WTC11 (cell line): ENCODE measurements at regions not wholly inside any gene's neighbourhood (a gene's known extent, or its start where the extent isn't known, plus 50 kb on each side); places are given as distances from the start of the nearest gene placed in this dataset.

Experiments
- ATAC-seq: fragments of 200-7000 bp; cut with Tn5 transposase; 2 replicates; pipeline ENCODE4 v1.10.0; 2021; ENCODE audit warnings: mild to moderate bottlenecking, moderate library complexity
- CTCF ChIA-PET: fragments of 300-600 bp; sonication (Branson Sonifier 250); formaldehyde crosslinking; loops from one replicate; lab custom pipeline; 2021; ENCODE audit warnings: antibody characterized with exemption; lab: Charles Lee
- POLR2A ChIA-PET: fragments of 350-600 bp; sonication (Branson Sonifier 250); formaldehyde crosslinking; loops from one replicate; lab custom pipeline; 2021; ENCODE audit warnings: antibody characterized with exemption; lab: Charles Lee
- DNase-seq: peaks from one replicate; pipeline ENCODE4 v3.0.0; 2021; ENCODE audit warnings: low spot score
- H3K27ac Mint-ChIP-seq: 2 replicates; pipeline ENCODE4 v1.8.0; 2021; ENCODE audit warnings: mixed read lengths
- H3K27me3 Mint-ChIP-seq: 2 replicates; pipeline ENCODE4 v1.8.0; 2021; ENCODE audit warnings: low read depth, mild to moderate bottlenecking, moderate library complexity, mixed read lengths
- H3K36me3 Mint-ChIP-seq: 2 replicates; pipeline ENCODE4 v1.8.0; 2021; ENCODE audit warnings: mixed read lengths
- H3K4me1 Mint-ChIP-seq: 2 replicates; pipeline ENCODE4 v1.8.0; 2022; ENCODE audit warnings: mixed read lengths
- H3K4me3 Mint-ChIP-seq: 2 replicates; pipeline ENCODE4 v1.8.0; 2021; ENCODE audit warnings: mild to moderate bottlenecking, moderate library complexity, mixed read lengths
- H3K9me3 Mint-ChIP-seq: 2 replicates; pipeline ENCODE4 v1.8.0; 2021; ENCODE audit warnings: mixed read lengths
- ARID4B ChIP-seq: sonication (generic); formaldehyde crosslinking; IDR thresholded peaks from 2 replicates; pipeline ENCODE4 v1.8.0; 2023; ENCODE audit warnings: missing genetic modification reagents, mild to moderate bottlenecking, borderline replicate concordance
- ATF1 ChIP-seq: sonication (generic); formaldehyde crosslinking; IDR thresholded peaks from 2 replicates; pipeline ENCODE4 v1.8.1; 2023; ENCODE audit warnings: mild to moderate bottlenecking, moderate library complexity, missing genetic modification reagents
- ELF4 ChIP-seq: sonication (generic); formaldehyde crosslinking; IDR thresholded peaks from 2 replicates; pipeline ENCODE4 v1.8.1; 2022; ENCODE audit warnings: low read depth, mild to moderate bottlenecking, moderate library complexity, missing genetic modification reagents
- ETV6 ChIP-seq: sonication (generic); formaldehyde crosslinking; IDR thresholded peaks from 2 replicates; pipeline ENCODE4 v1.8.1; 2022; ENCODE audit warnings: mild to moderate bottlenecking, missing genetic modification reagents
- GRHL2 ChIP-seq: fragments of 250-450 bp; sonication (Bioruptor Pico); IDR thresholded peaks from 2 replicates; pipeline ENCODE4 v1.8.0; 2022; ENCODE audit warnings: mild to moderate bottlenecking, moderate library complexity; ENCODE audit not compliant: insufficient replicate concordance, severe bottlenecking
- HMGXB4 ChIP-seq: sonication (generic); formaldehyde crosslinking; IDR thresholded peaks from 2 replicates; pipeline ENCODE4 v1.8.1; 2023; ENCODE audit warnings: mild to moderate bottlenecking, moderate library complexity, missing genetic modification reagents
- IRF1 ChIP-seq: sonication (generic); formaldehyde crosslinking; IDR thresholded peaks from 2 replicates; pipeline ENCODE4 v1.8.0; 2023; ENCODE audit warnings: missing genetic modification reagents
- JUN ChIP-seq: sonication (generic); formaldehyde crosslinking; IDR thresholded peaks from 2 replicates; pipeline ENCODE4 v1.8.0; 2023; ENCODE audit warnings: mild to moderate bottlenecking, missing genetic modification reagents
- OVOL2 ChIP-seq: fragments of 250-450 bp; sonication (Bioruptor Pico); IDR thresholded peaks from 2 replicates; pipeline ENCODE4 v1.9.0; 2021; ENCODE audit warnings: mild to moderate bottlenecking, borderline replicate concordance
- TP53 ChIP-seq: sonication (generic); formaldehyde crosslinking; IDR thresholded peaks from 2 replicates; pipeline ENCODE4 v1.8.1; 2023; ENCODE audit warnings: mild to moderate bottlenecking, missing genetic modification reagents
- ZNF396 ChIP-seq: fragments of 250-450 bp; sonication (Bioruptor Pico); IDR thresholded peaks from 2 replicates; pipeline ENCODE4 v1.8.0; 2021; ENCODE audit warnings: mild to moderate bottlenecking, moderate library complexity, borderline replicate concordance
- ZNF416 ChIP-seq: fragments of 250-450 bp; sonication (Bioruptor Pico); IDR thresholded peaks from 2 replicates; pipeline ENCODE4 v1.9.0; 2021; ENCODE audit warnings: mild to moderate bottlenecking, inconsistent platforms
- TF ChIP-seq, protein P1 (sequence below): fragments of 250-450 bp; sonication (Bioruptor Pico); IDR thresholded peaks from 2 replicates; pipeline ENCODE4 v1.9.0; 2021; ENCODE audit warnings: mild to moderate bottlenecking, borderline replicate concordance
- TF ChIP-seq, protein P2 (sequence below): fragments of 250-450 bp; sonication (Bioruptor Pico); IDR thresholded peaks from 2 replicates; pipeline ENCODE4 v1.8.0; 2021; ENCODE audit warnings: mild to moderate bottlenecking
- TF ChIP-seq, protein P3 (sequence below): sonication (generic); formaldehyde crosslinking; IDR thresholded peaks from 2 replicates; pipeline ENCODE4 v1.8.0; 2022; ENCODE audit warnings: mild to moderate bottlenecking, missing genetic modification reagents
- TF ChIP-seq, protein P4 (sequence below): sonication (generic); formaldehyde crosslinking; conservative IDR thresholded peaks from 2 replicates; pipeline ENCODE4 v1.8.1; 2023; ENCODE audit warnings: mild to moderate bottlenecking, low read depth, missing genetic modification reagents, moderate library complexity

- TF ChIP-seq, protein P1, sequence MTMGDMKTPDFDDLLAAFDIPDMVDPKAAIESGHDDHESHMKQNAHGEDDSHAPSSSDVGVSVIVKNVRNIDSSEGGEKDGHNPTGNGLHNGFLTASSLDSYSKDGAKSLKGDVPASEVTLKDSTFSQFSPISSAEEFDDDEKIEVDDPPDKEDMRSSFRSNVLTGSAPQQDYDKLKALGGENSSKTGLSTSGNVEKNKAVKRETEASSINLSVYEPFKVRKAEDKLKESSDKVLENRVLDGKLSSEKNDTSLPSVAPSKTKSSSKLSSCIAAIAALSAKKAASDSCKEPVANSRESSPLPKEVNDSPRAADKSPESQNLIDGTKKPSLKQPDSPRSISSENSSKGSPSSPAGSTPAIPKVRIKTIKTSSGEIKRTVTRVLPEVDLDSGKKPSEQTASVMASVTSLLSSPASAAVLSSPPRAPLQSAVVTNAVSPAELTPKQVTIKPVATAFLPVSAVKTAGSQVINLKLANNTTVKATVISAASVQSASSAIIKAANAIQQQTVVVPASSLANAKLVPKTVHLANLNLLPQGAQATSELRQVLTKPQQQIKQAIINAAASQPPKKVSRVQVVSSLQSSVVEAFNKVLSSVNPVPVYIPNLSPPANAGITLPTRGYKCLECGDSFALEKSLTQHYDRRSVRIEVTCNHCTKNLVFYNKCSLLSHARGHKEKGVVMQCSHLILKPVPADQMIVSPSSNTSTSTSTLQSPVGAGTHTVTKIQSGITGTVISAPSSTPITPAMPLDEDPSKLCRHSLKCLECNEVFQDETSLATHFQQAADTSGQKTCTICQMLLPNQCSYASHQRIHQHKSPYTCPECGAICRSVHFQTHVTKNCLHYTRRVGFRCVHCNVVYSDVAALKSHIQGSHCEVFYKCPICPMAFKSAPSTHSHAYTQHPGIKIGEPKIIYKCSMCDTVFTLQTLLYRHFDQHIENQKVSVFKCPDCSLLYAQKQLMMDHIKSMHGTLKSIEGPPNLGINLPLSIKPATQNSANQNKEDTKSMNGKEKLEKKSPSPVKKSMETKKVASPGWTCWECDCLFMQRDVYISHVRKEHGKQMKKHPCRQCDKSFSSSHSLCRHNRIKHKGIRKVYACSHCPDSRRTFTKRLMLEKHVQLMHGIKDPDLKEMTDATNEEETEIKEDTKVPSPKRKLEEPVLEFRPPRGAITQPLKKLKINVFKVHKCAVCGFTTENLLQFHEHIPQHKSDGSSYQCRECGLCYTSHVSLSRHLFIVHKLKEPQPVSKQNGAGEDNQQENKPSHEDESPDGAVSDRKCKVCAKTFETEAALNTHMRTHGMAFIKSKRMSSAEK (CRISPR knock-in tag): no peak
- TF ChIP-seq IRF1 (CRISPR knock-in tag): no peak
- TF ChIP-seq ARID4B (CRISPR knock-in tag): no peak
- TF ChIP-seq TP53 (CRISPR knock-in tag): no peak
- no peak for TF ChIP-seq ZNF416 (CRISPR knock-in tag)
- TF ChIP-seq JUN: no peak
- TF ChIP-seq HMGXB4 (CRISPR knock-in tag): no peak
These were observed 111.6 kb upstream of the ZFP42 start (continued) for GRCh38 chr4:187883836-187884475.

DNA sequence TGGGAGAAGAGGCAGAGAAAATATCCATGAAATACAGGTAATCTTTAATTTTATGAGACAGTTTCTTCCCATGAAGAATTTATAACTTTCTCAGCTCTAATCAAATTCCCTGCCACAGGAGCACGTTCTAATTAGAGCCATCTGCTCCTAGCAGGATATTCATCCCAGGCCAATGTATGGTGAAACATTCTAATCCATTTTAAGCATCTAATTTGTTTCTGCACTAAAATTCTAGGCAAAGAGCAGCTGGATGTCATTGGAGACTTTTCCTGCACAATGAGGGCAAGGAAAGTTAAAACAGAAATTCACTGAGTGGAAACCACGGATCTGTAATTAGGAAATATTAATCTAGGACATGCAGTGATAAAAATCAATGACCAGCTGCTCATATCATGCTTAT lies 107.7 kb upstream of the ZFP42 start:
- peaks cover 20% of the 10 kb centered on the region for H3K4me1 Mint-ChIP-seq
- peaks cover 18% of the 10 kb centered on the region for H3K9me3 Mint-ChIP-seq
- CTCF ChIA-PET: interaction anchor here (1.3 kb wide), 1 partner anchor 41 kb away, joined by 3 read pairs; no protein-coding TSS in a partner anchor
- no peak overlapping the region for H3K27ac Mint-ChIP-seq
- H3K36me3 Mint-ChIP-seq: no peaks in the 10 kb centered on the region
- no peak for ATAC-seq
- H3K4me3 Mint-ChIP-seq: no peak overlapping the region
- POLR2A ChIA-PET: no interaction called here
- no peaks in the 10 kb centered on the region for H3K27me3 Mint-ChIP-seq
- DNase-seq: no peak
- TF ChIP-seq, protein P2, sequence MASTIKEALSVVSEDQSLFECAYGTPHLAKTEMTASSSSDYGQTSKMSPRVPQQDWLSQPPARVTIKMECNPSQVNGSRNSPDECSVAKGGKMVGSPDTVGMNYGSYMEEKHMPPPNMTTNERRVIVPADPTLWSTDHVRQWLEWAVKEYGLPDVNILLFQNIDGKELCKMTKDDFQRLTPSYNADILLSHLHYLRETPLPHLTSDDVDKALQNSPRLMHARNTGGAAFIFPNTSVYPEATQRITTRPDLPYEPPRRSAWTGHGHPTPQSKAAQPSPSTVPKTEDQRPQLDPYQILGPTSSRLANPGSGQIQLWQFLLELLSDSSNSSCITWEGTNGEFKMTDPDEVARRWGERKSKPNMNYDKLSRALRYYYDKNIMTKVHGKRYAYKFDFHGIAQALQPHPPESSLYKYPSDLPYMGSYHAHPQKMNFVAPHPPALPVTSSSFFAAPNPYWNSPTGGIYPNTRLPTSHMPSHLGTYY: no peak
- TF ChIP-seq ETV6 (no peak), OVOL2 (no peak), ZNF396 (CRISPR knock-in tag) (no peak), GRHL2 (CRISPR knock-in tag) (no peak), ATF1 (no peak), ELF4 (CRISPR knock-in tag) (no peak)
- TF ChIP-seq, protein P3, sequence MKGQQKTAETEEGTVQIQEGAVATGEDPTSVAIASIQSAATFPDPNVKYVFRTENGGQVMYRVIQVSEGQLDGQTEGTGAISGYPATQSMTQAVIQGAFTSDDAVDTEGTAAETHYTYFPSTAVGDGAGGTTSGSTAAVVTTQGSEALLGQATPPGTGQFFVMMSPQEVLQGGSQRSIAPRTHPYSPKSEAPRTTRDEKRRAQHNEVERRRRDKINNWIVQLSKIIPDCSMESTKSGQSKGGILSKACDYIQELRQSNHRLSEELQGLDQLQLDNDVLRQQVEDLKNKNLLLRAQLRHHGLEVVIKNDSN (CRISPR knock-in tag): no peak
- TF ChIP-seq, protein P4, sequence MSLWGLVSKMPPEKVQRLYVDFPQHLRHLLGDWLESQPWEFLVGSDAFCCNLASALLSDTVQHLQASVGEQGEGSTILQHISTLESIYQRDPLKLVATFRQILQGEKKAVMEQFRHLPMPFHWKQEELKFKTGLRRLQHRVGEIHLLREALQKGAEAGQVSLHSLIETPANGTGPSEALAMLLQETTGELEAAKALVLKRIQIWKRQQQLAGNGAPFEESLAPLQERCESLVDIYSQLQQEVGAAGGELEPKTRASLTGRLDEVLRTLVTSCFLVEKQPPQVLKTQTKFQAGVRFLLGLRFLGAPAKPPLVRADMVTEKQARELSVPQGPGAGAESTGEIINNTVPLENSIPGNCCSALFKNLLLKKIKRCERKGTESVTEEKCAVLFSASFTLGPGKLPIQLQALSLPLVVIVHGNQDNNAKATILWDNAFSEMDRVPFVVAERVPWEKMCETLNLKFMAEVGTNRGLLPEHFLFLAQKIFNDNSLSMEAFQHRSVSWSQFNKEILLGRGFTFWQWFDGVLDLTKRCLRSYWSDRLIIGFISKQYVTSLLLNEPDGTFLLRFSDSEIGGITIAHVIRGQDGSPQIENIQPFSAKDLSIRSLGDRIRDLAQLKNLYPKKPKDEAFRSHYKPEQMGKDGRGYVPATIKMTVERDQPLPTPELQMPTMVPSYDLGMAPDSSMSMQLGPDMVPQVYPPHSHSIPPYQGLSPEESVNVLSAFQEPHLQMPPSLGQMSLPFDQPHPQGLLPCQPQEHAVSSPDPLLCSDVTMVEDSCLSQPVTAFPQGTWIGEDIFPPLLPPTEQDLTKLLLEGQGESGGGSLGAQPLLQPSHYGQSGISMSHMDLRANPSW (CRISPR knock-in tag): no peak
